NCI-H510A treated with DMSO at 0.1 percent for 48 hours (cell line): ENCODE measurements at regions not wholly inside any gene's neighbourhood (a gene's known extent, or its start where the extent isn't known, plus 50 kb on each side); places are given as distances from the start of the nearest gene placed in this dataset.
A peak's percentile ranks its signal among the peaks of the same experiment; 100 is the strongest.

Source experiments
- DNase-seq: peaks from one replicate; lab custom pipeline; 2025; lab: John Stamatoyannopoulos, UW

GRCh38 chr18:2036086-2036485 is 535.2 kb downstream of the METTL4 start:
- no peak for DNase-seq

GRCh38 chr18:2040279-2040678 is 531.0 kb downstream of the METTL4 start:
- DNase-seq = no peak

DNA sequence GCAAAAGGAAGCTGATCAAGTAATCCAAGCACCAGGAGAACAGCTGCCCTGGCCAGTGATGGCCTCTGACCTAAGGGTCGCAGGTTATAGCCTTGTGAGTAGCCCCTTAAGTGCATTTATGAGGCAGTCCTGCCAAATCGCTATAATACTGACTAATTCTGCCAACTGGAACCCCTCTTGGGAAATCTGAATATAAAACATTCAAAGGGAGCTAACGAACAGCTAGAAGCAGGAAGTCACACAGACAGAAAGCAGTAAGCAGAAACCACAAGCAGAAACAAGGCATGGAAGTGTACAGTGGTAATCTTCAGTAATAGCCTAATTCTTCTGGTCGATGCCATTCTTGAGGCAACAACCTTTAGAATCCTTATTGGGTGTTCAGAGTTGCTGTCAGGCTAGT is 521.3 kb downstream of the METTL4 start:
- DNase-seq = no peak

DNA sequence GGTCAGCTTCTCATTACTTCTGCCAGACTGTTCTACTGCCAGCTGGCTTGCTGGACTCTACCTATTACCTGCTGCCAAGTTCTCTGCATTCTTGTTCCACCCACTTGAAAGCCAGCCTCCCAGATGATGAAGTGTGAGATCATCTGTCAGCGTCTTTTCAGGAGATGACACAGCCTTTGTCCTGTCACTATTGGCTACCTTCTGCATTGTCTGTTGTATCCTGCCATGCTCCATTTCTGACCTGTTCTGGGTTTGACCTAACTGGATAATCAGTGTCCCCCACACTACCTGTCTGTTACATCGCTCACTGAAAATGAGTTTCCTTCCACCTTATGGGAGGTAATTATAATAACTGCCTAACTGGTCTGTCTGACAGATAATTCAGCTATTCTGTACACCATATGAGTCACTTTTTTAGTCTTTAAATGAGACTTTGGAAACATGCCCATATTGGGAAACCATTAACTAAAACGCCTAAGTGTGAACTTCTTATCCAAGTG is 520.6 kb downstream of the METTL4 start:
- no peak for DNase-seq

DNA sequence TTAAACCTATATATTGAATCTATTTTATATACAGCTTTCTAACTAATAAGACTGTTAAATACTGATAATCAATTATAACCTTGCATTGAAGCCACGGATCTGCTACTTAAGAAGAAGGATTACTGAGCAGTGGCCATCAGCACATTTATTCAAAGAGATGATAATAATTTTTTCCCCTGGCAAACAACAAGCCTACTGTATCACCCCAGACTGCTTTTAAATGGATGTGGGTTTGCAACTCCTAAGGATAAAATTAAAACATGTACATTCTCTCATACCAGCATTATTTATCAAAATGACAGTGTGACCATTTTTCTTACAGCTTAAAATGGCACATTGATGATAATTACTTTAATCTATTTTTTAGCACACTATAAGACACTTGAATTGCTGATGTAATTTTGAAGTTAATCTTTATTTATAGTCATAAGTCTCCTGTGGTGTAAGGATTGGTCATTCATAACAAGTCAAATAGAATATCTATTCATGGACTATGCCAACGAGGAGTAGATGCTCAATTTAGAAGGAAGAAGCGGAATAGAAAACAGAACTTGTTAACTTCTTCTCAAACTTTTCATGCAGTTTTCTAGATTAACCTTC is 517.7 kb downstream of the METTL4 start:
- DNase-seq = no peak

DNA sequence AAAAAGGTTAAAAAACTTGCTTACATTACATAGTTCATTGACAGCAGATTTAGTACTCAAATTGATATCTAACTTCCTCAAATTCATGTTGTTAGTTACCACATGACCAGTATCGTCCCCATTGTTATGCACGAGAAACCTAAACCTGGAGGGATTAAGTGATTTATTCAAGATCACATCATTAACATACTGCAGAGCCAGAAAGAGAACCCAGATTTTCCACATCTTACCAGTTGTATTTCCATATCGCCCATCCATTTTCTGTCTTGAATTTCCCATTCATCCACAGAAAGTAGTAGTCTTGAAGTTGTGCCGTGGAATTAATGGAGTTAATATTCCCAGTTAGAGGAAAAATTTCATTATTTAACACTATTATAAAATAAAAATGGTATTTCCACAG is 512.0 kb downstream of the METTL4 start:
- DNase-seq = no peak

GRCh38 chr18:2060086-2060485 is 511.2 kb downstream of the METTL4 start:
- no peak for DNase-seq

DNA sequence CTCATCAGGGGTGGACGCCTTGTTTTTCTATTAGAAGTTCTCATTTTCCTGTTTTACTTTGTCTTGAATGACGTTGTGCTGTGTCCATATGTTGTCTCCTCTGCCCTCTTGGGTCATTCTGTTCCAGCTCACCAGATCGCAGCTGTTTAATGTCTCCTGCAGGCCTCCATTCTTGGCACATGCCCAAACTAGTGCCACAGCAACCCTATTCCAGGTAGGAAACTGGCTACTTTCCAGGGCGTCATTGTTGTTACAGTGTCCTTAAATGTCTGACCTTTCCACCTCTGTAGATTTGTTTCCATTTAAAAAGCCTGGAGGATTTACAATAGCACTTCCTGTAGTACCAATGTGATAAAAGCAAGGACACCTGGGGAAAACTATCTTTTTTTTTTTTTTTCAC is 500.7 kb downstream of the METTL4 start:
- peak; percentile 86 for DNase-seq

GRCh38 chr18:2075499-2075898 is 495.8 kb downstream of the METTL4 start:
- no peak for DNase-seq

GRCh38 chr18:2082676-2083075 is 488.6 kb downstream of the METTL4 start:
- DNase-seq = no peak

DNA sequence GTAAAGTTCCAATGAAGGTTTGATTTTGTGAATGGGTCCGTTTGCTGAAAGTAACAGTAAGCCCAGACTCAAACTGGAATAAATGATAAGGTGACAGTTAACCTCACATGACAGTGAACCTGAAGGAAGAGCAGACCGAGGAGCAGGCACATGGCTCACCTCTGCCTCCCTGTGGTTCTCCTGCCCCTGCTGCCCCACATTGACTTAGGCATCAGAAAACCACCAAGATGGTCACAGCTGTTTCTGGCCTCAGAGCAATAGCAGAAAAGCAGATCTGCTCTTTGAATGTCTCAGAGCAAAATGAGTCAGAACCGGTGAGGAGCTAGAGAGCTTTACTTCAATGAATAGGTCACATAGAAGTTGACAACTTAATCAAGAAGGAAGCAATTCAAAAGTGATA is 487.6 kb downstream of the METTL4 start:
- no peak for DNase-seq

- no peak for DNase-seq
These were observed 484.9 kb downstream of the METTL4 start for GRCh38 chr18:2086439-2086838.

GRCh38 chr18:2087877-2088673 is 483.2 kb downstream of the METTL4 start:
- DNase-seq = no peak

- DNase-seq = no peak
These were observed 481.9 kb downstream of the METTL4 start for GRCh38 chr18:2089396-2089795.

GRCh38 chr18:2091937-2092336 is 479.4 kb downstream of the METTL4 start:
- DNase-seq = no peak

GRCh38 chr18:2096551-2096950 is 474.8 kb downstream of the METTL4 start:
- DNase-seq = no peak

- DNase-seq = no peak
These were observed 470.6 kb downstream of the METTL4 start for GRCh38 chr18:2100694-2101213.

DNA sequence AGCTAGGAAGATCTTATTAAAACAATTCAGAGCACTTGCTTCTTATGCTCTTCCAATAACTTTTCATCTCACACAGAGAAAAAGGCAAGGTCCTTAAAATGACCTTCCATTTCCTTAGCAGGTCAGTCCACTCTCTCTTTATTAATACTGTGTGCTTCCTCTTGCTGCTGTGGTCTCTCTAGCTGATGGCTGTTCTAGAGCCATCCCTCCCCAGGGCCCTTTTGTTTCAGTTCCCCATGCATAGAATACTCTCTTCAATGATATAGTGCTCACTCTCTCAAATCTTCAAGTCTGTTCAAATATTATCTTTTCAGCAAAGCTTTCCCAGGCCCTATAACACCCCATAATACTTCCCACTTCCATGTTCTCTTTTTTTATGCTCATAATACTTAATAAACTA is 469.3 kb downstream of the METTL4 start:
- DNase-seq = no peak

GRCh38 chr18:2103299-2103698 is 468.0 kb downstream of the METTL4 start:
- DNase-seq = no peak

- DNase-seq = peak; percentile 13
These were observed 466.5 kb downstream of the METTL4 start for GRCh38 chr18:2104620-2105462.

DNA sequence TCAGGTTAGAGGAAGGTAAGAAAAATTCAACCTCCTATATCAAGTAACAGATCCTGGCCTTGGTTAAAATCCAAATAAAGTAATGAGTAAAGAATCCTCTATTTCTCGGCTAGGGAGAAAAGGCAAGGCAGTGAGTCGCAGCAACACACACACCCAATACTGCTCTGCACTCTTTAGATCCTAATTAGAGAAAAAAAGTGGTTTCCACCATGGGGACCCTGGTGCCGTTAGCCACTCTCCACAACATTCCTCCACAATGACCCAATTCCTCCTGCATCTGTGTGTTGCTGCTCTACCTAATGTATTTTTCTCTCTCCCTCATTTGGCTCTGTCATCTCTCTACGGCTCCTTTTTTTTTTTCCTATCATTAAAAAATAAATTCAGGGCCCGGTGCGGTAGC is 462.7 kb downstream of the METTL4 start:
- no peak for DNase-seq

DNA sequence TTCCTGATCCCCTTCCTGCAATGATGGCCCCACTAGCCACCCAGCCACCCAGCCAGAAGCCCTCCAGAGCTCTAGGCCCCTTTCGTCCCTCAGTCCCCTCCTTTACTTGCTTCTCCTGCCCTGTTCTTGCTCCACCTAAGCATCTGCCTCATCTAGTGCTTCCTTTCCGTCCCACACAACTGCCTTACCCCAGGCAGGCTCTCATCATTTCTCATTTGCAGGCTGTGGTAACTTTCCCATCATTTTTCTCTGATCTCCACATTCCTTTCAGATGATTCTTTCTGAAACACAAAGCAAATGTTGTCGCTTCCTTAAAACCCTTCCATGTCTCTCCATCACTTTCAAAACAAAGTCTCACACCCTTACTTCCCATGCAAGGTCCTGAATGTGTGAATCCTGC is 459.8 kb downstream of the METTL4 start:
- DNase-seq = no peak
